Peyer's patch (tissue), 4 donors: ENCODE measurements at regions not wholly inside any gene's neighbourhood (a gene's known extent, or its start where the extent isn't known, plus 50 kb on each side); places are given as distances from the start of the nearest gene placed in this dataset.

ENCODE experiments used
- POLR2A ChIP-seq, 2 donors: fragments of 450-650 bp; IDR thresholded peaks; one replicate each; pipeline ENCODE4 v1.5.1; 2017; ENCODE audit warnings: antibody characterized with exemption in 2 of 2, mild to moderate bottlenecking in 2 of 2, moderate library complexity in 2 of 2
- TF ChIP-seq, protein P1 (sequence below), 6 experiments: fragments of 450-650 bp in 4 of 6; fragments of 200-600 bp in 2 of 6; sonication (generic) in 1 of 6; IDR thresholded peaks; one replicate each; pipeline ENCODE4 v1.5.1; 2017 to 2019; ENCODE audit warnings: antibody characterized with exemption in 6 of 6, mild to moderate bottlenecking in 3 of 6, moderate library complexity in 1 of 6

DNA sequence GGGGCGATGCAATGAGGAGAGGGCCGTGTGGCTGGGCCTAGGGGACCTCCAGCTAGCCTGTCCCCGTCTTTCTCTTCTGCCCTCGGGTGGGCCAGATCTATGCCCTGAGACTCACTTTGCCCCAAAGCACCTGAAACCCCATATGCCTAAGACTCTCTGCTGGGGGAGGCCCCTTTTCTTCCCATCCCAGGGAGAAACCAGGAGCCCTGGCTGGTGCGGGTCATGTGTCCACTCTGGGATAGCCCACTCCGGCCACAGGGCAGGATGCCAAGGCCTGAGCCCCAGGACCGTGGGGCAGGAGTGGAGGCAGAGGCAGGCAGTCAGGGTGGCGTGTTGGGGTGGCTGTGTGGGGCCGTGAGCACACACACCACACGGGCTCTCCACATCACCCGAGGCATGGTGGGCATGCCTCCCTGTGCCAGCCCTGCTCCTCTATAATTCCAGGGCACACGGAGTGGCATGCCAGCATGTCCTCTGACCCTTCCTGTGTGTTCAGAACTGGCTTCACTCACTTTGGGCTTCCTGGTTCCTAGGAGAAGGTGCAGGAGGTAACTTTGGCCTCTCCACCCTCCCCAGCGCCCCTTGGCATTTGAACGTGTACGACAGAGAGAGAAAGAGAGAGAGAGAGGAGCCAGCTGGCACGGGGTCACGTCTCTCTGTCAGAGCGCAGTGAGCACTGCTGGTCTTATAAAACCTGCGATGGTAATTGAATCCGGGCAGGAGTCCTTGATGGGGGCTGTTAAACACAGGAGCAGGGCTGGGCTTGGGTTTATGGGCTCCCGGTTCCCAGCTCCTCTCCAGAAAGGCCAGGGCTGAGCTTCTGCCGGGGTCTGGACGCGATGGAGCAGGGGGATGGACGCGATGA lies 144.2 kb downstream of the KIF26A start:
- TF ChIP-seq, protein P1, sequence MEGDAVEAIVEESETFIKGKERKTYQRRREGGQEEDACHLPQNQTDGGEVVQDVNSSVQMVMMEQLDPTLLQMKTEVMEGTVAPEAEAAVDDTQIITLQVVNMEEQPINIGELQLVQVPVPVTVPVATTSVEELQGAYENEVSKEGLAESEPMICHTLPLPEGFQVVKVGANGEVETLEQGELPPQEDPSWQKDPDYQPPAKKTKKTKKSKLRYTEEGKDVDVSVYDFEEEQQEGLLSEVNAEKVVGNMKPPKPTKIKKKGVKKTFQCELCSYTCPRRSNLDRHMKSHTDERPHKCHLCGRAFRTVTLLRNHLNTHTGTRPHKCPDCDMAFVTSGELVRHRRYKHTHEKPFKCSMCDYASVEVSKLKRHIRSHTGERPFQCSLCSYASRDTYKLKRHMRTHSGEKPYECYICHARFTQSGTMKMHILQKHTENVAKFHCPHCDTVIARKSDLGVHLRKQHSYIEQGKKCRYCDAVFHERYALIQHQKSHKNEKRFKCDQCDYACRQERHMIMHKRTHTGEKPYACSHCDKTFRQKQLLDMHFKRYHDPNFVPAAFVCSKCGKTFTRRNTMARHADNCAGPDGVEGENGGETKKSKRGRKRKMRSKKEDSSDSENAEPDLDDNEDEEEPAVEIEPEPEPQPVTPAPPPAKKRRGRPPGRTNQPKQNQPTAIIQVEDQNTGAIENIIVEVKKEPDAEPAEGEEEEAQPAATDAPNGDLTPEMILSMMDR (IDR thresholded peaks at IDR 0.05): no peak
- TF ChIP-seq POLR2A (IDR thresholded peaks at IDR 0.05): peak in 1 of 2 donors; percentile 12
